A549 (cell line): ENCODE measurements at regions not wholly inside any gene's neighbourhood (a gene's known extent, or its start where the extent isn't known, plus 50 kb on each side); places are given as distances from the start of the nearest gene placed in this dataset.

Experiments used
- ATAC-seq, 2 experiments: fragments of 200-7000 bp in 1 of 2; fragments of >200 bp in 1 of 2; cut with Nextera tagmentation in 1 of 2; cut with Tn5 transposase in 1 of 2; 3 replicates each; pipeline versions ENCODE4 v1.8.0 to v1.9.1; 2018 to 2020; ENCODE audit warnings: mild to moderate bottlenecking in 1 of 2, moderate library complexity in 1 of 2
- CTCF ChIA-PET: fragments of 300-600 bp; sonication (Branson Sonifier 250); formaldehyde crosslinking; extraction: SDS; loops from one replicate; lab custom pipeline; 2021; ENCODE audit warnings: antibody characterized with exemption, inconsistent platforms; lab: Yijun Ruan, JAX
- POLR2A ChIA-PET: fragments of 350-600 bp; formaldehyde crosslinking; extraction: SDS; loops from one replicate; lab custom pipeline; 2021; ENCODE audit warnings: antibody characterized with exemption, inconsistent platforms; lab: Yijun Ruan, JAX
- DNase-seq, 2 experiments: peaks; one replicate each; pipeline versions ENCODE4 v3.0.0 to v3.0.0-alpha.2; 2011 to 2016; ENCODE audit warnings: low read depth in 1 of 2, low spot score in 1 of 2
- FAIRE-seq: peaks from 2 replicates; lab custom pipeline; 2011; peaks lifted over from hg19 to GRCh38; lab: Jason Lieb, UNC
- H3K27ac ChIP-seq, 2 experiments: fragments of >200 bp; sonication (Bioruptor Twin); formaldehyde crosslinking; 3 replicates each; pipeline ENCODE4 v1.5.1; 2016 to 2017
- H3K4me1 ChIP-seq: fragments of >200 bp; sonication (Bioruptor Twin); formaldehyde crosslinking; 3 replicates; pipeline ENCODE4 v1.6.1; 2016
- H3K4me2 ChIP-seq: fragments of >200 bp; sonication (Bioruptor Twin); formaldehyde crosslinking; 3 replicates; pipeline ENCODE4 v1.6.1; 2016
- H3K4me3 ChIP-seq: fragments of >200 bp; sonication (Bioruptor Twin); formaldehyde crosslinking; 3 replicates; pipeline ENCODE4 v1.5.1; 2016
- H3K9me3 ChIP-seq: fragments of >200 bp; sonication (Bioruptor Twin); formaldehyde crosslinking; 3 replicates; pipeline ENCODE4 v1.6.1; 2016
- BHLHE40 ChIP-seq: IDR thresholded peaks from 2 replicates; pipeline ENCODE4 v1.6.1; 2012; ENCODE audit warnings: low read depth, low read length, inconsistent platforms
- CBX8 ChIP-seq: fragments of 200-600 bp; sonication (generic); IDR thresholded peaks from 2 replicates; pipeline ENCODE4 v1.6.1; 2016
- CHD2 ChIP-seq: fragments of 150-350 bp; IDR thresholded peaks from 2 replicates; pipeline ENCODE4 v1.6.1; 2014; ENCODE audit warnings: low read length; ENCODE audit not compliant: partially characterized antibody
- CHD4 ChIP-seq: fragments of 200-600 bp; sonication (generic); IDR thresholded peaks from 2 replicates; pipeline ENCODE4 v1.6.1; 2016; ENCODE audit warnings: antibody characterized with exemption, mild to moderate bottlenecking, borderline replicate concordance
- EHF ChIP-seq: fragments of 250-450 bp; sonication (Bioruptor Pico); IDR thresholded peaks from 2 replicates; pipeline ENCODE4 v1.5.0; 2020; ENCODE audit warnings: mild to moderate bottlenecking
- HOXB5 ChIP-seq: fragments of 250-450 bp; sonication (Bioruptor Pico); IDR thresholded peaks from 2 replicates; pipeline ENCODE4 v1.5.0; 2020; ENCODE audit warnings: mild to moderate bottlenecking, moderate library complexity
- JUN ChIP-seq, 2 experiments: fragments of >200 bp; sonication (Bioruptor Twin); formaldehyde crosslinking; IDR thresholded peaks; 2 replicates in 1 of 2; 3 replicates in 1 of 2; pipeline ENCODE4 v1.6.1; 2016 to 2017
- JUNB ChIP-seq: fragments of >200 bp; sonication (Bioruptor Twin); formaldehyde crosslinking; IDR thresholded peaks from 2 replicates; pipeline ENCODE4 v1.6.1; 2016
- MAFK ChIP-seq: fragments of 450-650 bp; IDR thresholded peaks from 2 replicates; pipeline ENCODE4 v1.6.1; 2014; ENCODE audit not compliant: partially characterized antibody
- MYC ChIP-seq: IDR thresholded peaks from 2 replicates; pipeline ENCODE4 v1.6.1; 2012; ENCODE audit warnings: mild to moderate bottlenecking, inconsistent platforms, low read length, improper control_type of control experiment, borderline replicate concordance
- PHF8 ChIP-seq: fragments of 200-600 bp; sonication (generic); IDR thresholded peaks from 2 replicates; pipeline ENCODE4 v1.6.1; 2016; ENCODE audit warnings: low read depth, mild to moderate bottlenecking, antibody characterized with exemption, moderate library complexity, borderline replicate concordance
- POLR2A ChIP-seq: IDR thresholded peaks from 2 replicates; pipeline ENCODE4 v1.6.1; 2012; ENCODE audit warnings: mild to moderate bottlenecking, low read length
- POLR2AphosphoS2 ChIP-seq: conservative IDR thresholded peaks from 2 replicates; pipeline ENCODE4 v1.6.1; 2012; ENCODE audit warnings: low read length, improper control_type of control experiment, inconsistent platforms
- RAD21 ChIP-seq, 2 experiments: fragments of >200 bp in 1 of 2; sonication (Bioruptor Twin) in 1 of 2; formaldehyde crosslinking in 1 of 2; IDR thresholded peaks in 1 of 2; conservative IDR thresholded peaks in 1 of 2; 2 replicates in 1 of 2; 3 replicates in 1 of 2; pipeline ENCODE4 v1.6.1; 2012 to 2018; ENCODE audit warnings: inconsistent platforms in 1 of 2
- RNF2 ChIP-seq: fragments of 200-600 bp; sonication (generic); IDR thresholded peaks from 2 replicates; pipeline ENCODE4 v1.6.1; 2016; ENCODE audit warnings: low read depth, mild to moderate bottlenecking, antibody characterized with exemption, moderate library complexity, borderline replicate concordance
- SMC3 ChIP-seq: fragments of >200 bp; sonication (Bioruptor Twin); formaldehyde crosslinking; IDR thresholded peaks from 3 replicates; pipeline ENCODE4 v1.6.1; 2018; ENCODE audit warnings: inconsistent platforms
- TP53 ChIP-seq: fragments of 250-450 bp; sonication (Bioruptor Pico); IDR thresholded peaks from 2 replicates; pipeline ENCODE4 v1.5.0; 2021; ENCODE audit warnings: mild to moderate bottlenecking, moderate library complexity
- ZFP36 ChIP-seq: fragments of 450-650 bp; IDR thresholded peaks from 2 replicates; pipeline ENCODE4 v1.6.1; 2014; ENCODE audit warnings: borderline replicate concordance; ENCODE audit not compliant: partially characterized antibody
- ZNF302 ChIP-seq: fragments of 250-450 bp; sonication (Bioruptor Pico); IDR thresholded peaks from 2 replicates; pipeline ENCODE4 v1.9.0; 2021; ENCODE audit warnings: inconsistent platforms, mild to moderate bottlenecking, moderate library complexity
- ZSCAN20 ChIP-seq: fragments of 250-450 bp; sonication (Bioruptor Pico); IDR thresholded peaks from 2 replicates; pipeline ENCODE4 v1.8.0; 2022; ENCODE audit warnings: mild to moderate bottlenecking, moderate library complexity
- WGBS: methylation state at CpG from one replicate; pipeline ENCODE4 v1.1.6; 2017; ENCODE audit errors: missing lambda C conversion rate; 5-methylcytosine and 5-hydroxymethylcytosine counted together
- TF ChIP-seq, protein P1 (sequence below): IDR thresholded peaks from 2 replicates; pipeline ENCODE4 v1.6.1; 2012
- TF ChIP-seq, protein P2 (sequence below): fragments of >200 bp; sonication (Bioruptor Twin); formaldehyde crosslinking; IDR thresholded peaks from 3 replicates; pipeline ENCODE4 v1.6.1; 2016
- TF ChIP-seq, protein P3 (sequence below): IDR thresholded peaks from 2 replicates; pipeline ENCODE4 v1.6.1; 2012; ENCODE audit warnings: low read depth, borderline replicate concordance
- TF ChIP-seq, protein P4 (sequence below): fragments of 250-450 bp; sonication (Bioruptor Pico); IDR thresholded peaks from 2 replicates; pipeline ENCODE4 v1.5.0; 2021; ENCODE audit warnings: mild to moderate bottlenecking, moderate library complexity, borderline replicate concordance
- TF ChIP-seq, protein P5 (sequence below): fragments of 450-650 bp; IDR thresholded peaks from 2 replicates; pipeline ENCODE4 v1.6.1; 2014; ENCODE audit warnings: antibody characterized with exemption

DNA sequence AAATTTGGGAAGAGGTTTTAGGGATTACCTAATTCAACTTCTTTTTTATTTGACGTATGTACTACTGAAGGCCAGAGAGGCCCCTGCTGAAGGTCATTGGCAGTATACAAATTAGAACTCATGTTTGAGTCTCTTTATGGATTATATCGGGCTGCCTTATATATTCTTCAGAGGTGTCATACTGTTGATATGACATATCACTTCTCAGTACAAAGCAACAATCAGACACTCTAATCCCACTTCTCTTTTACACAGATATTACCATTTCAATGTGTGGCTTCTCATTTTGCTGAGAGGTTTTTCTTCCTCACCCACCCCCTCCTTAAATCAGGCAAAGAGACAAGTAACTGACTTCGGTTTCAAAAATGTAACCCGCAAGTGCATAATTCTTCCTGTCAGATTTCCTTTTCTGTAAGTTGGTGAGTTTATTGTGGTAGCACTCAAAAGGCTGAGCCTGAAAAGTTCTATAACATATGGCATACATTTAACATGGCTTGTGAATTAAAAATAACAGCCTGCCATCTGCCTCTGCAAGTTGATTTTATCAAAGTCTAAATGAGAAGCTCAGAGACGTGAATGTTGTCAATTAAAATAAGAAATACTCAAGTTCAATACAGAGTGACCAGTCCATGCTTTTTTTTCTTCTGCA, 163.6 kb upstream of the RORB start (continued):
- TF ChIP-seq, protein P1, sequence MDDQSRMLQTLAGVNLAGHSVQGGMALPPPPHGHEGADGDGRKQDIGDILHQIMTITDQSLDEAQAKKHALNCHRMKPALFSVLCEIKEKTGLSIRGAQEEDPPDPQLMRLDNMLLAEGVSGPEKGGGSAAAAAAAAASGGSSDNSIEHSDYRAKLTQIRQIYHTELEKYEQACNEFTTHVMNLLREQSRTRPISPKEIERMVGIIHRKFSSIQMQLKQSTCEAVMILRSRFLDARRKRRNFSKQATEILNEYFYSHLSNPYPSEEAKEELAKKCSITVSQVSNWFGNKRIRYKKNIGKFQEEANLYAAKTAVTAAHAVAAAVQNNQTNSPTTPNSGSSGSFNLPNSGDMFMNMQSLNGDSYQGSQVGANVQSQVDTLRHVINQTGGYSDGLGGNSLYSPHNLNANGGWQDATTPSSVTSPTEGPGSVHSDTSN: no peak
- TF ChIP-seq JUN (IDR thresholded peaks at IDR 0.05) (no peak), MAFK (no peak)

DNA sequence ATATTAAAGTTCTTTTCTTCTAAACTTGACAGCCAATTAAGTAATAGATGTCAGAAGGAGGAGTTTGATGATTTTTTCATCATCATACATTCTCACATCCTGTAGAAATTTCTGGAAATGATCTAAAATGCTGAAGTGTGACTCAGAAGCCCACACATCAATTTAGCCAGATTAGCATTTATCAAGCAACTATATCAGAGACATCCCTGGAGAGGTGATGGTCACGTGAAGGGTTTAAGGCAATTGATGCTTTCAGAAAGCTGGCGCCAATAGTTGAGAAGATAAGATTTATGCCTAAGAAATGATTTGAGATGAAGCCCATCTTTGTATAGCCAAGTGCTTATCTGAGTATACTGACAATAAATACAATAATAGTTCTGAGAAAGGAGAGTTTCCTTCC, 162.9 kb upstream of the RORB start:
- DNase-seq (no peak), FAIRE-seq (no peak), ATAC-seq (no peak)
- Histone ChIP-seq H3K4me2 (no peak overlapping the region), H3K4me1 (no peaks in the 10 kb centered on the region), H3K9me3 (no peaks in the 10 kb centered on the region), H3K4me3 (no peak overlapping the region), H3K27ac (no peak overlapping the region)
- TF ChIP-seq CBX8 (no peak), TP53 (no peak), POLR2A (no peak), ZSCAN20 (CRISPR knock-in tag) (no peak), CHD2 (no peak), CHD4 (no peak), MYC (no peak), POLR2AphosphoS2 (no peak)
- TF ChIP-seq, protein P2, sequence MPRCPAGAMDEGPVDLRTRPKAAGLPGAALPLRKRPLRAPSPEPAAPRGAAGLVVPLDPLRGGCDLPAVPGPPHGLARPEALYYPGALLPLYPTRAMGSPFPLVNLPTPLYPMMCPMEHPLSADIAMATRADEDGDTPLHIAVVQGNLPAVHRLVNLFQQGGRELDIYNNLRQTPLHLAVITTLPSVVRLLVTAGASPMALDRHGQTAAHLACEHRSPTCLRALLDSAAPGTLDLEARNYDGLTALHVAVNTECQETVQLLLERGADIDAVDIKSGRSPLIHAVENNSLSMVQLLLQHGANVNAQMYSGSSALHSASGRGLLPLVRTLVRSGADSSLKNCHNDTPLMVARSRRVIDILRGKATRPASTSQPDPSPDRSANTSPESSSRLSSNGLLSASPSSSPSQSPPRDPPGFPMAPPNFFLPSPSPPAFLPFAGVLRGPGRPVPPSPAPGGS: no peak
- TF ChIP-seq, protein P1: no peak
- TF ChIP-seq, protein P3, sequence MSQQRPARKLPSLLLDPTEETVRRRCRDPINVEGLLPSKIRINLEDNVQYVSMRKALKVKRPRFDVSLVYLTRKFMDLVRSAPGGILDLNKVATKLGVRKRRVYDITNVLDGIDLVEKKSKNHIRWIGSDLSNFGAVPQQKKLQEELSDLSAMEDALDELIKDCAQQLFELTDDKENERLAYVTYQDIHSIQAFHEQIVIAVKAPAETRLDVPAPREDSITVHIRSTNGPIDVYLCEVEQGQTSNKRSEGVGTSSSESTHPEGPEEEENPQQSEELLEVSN: no peak
- ChIA-PET CTCF (interaction anchor here (0.6 kb wide), 1 partner anchor 12 kb away, joined by 3 read pairs; no protein-coding TSS in a partner anchor), POLR2A (no interaction called here)
- WGBS: 36% methylated on average over 2 of the region's 2 CpGs

DNA sequence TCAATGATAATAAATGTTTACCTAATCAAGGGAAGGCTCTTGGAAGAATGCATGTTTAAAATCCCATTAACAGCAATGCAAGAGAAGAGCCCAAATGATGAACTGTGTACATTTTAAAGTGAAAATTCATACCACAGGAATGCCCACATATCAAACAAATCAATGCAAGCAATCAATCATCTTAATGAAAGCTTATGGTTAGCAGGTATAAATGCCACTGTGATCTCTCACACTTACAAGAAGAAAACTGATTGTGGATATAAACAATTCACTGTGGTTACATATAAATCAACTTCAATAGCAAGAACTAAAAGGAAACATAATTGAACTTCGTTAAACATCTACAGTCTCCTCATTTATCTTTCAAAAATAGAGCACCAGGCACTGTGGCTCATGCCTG, 161.0 kb upstream of the RORB start:
- 3% methylated on average over 1 of the region's 1 CpG for WGBS
- POLR2A ChIA-PET: no interaction called here
- H3K9me3 ChIP-seq: no peaks in the 10 kb centered on the region
- TF ChIP-seq EHF (CRISPR knock-in tag) (no peak), RAD21 (conservative IDR thresholded peaks at IDR 0.05 in 1 of 2, IDR thresholded peaks at IDR 0.05 in 1 of 2) (no peak), ZFP36 (no peak), JUNB (no peak), CBX8 (no peak), MYC (no peak), MAFK (no peak), HOXB5 (no peak), SMC3 (no peak), RNF2 (no peak), BHLHE40 (no peak), ZNF302 (CRISPR knock-in tag) (no peak), PHF8 (no peak)
- TF ChIP-seq, protein P4, sequence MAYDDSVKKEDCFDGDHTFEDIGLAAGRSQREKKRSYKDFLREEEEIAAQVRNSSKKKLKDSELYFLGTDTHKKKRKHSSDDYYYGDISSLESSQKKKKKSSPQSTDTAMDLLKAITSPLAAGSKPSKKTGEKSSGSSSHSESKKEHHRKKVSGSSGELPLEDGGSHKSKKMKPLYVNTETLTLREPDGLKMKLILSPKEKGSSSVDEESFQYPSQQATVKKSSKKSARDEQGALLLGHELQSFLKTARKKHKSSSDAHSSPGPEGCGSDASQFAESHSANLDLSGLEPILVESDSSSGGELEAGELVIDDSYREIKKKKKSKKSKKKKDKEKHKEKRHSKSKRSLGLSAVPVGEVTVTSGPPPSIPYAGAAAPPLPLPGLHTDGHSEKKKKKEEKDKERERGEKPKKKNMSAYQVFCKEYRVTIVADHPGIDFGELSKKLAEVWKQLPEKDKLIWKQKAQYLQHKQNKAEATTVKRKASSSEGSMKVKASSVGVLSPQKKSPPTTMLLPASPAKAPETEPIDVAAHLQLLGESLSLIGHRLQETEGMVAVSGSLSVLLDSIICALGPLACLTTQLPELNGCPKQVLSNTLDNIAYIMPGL (CRISPR knock-in tag): no peak
- TF ChIP-seq, protein P5, sequence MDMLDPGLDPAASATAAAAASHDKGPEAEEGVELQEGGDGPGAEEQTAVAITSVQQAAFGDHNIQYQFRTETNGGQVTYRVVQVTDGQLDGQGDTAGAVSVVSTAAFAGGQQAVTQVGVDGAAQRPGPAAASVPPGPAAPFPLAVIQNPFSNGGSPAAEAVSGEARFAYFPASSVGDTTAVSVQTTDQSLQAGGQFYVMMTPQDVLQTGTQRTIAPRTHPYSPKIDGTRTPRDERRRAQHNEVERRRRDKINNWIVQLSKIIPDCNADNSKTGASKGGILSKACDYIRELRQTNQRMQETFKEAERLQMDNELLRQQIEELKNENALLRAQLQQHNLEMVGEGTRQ: no peak
- TF ChIP-seq, all 56 proteins: peak for 0
- CTCF ChIA-PET: no interaction called here
- no peaks in the 10 kb centered on the region for H3K4me1 ChIP-seq
- no peak overlapping the region for H3K4me3 ChIP-seq
- H3K27ac ChIP-seq: no peak overlapping the region
- ATAC-seq: no peak
- no peak for DNase-seq
- no peak for FAIRE-seq
- H3K4me2 ChIP-seq: no peak overlapping the region
